ENCODE measurements at regions not wholly inside any gene's neighbourhood (a gene's known extent, or its start where the extent isn't known, plus 50 kb on each side); places are given as distances from the start of the nearest gene placed in this dataset.

GRCh38 chr5:174295702-174296436 is 250.4 kb downstream of the NSG2 start:
- no peak overlapping the region for H3K4me3 Mint-ChIP-seq
- ATAC-seq, result no peak
- no peak overlapping the region for H3K27ac Mint-ChIP-seq
- peaks cover 7% of the 10 kb centered on the region for H3K9me3 Mint-ChIP-seq
- H3K36me3 Mint-ChIP-seq, result no peaks in the 10 kb centered on the region
- DNase-seq (ENCODE audit: low spot score), result no peak
- H3K27me3 Mint-ChIP-seq, result peaks cover 1 to 31% of the 10 kb centered on the region in 2 donors
- H3K4me1 Mint-ChIP-seq (ENCODE audit: low read depth in 2 of 2), result no peaks in the 10 kb centered on the region

GRCh38 chr5:174300118-174300940 is 254.8 kb downstream of the NSG2 start:
- no peak overlapping the region for H3K27ac Mint-ChIP-seq
- ATAC-seq, result no peak
- no peaks in the 10 kb centered on the region for H3K4me1 Mint-ChIP-seq (ENCODE audit: low read depth in 2 of 2)
- peaks cover 10 to 22% of the 10 kb centered on the region in 2 donors for H3K27me3 Mint-ChIP-seq
- no peaks in the 10 kb centered on the region for H3K9me3 Mint-ChIP-seq
- DNase-seq (ENCODE audit: low spot score), result no peak
- H3K4me3 Mint-ChIP-seq, result no peak overlapping the region
- H3K36me3 Mint-ChIP-seq, result no peaks in the 10 kb centered on the region

GRCh38 chr5:174300941-174301761 is 255.6 kb downstream of the NSG2 start:
- DNase-seq (ENCODE audit: low spot score) (no peak), ATAC-seq (no peak)
- no peaks in the 10 kb centered on the region for H3K4me1 Mint-ChIP-seq (ENCODE audit: low read depth in 2 of 2)
- no peak overlapping the region for H3K27ac Mint-ChIP-seq
- H3K4me3 Mint-ChIP-seq, result no peak overlapping the region
- H3K27me3 Mint-ChIP-seq, result peaks cover 12 to 30% of the 10 kb centered on the region in 2 donors
- H3K9me3 Mint-ChIP-seq, result no peaks in the 10 kb centered on the region
- no peaks in the 10 kb centered on the region for H3K36me3 Mint-ChIP-seq

- ATAC-seq (no peak), DNase-seq (ENCODE audit: low spot score) (no peak)
- Mint-ChIP-seq H3K36me3 (no peaks in the 10 kb centered on the region), H3K27me3 (peaks cover 12 to 37% of the 10 kb centered on the region in 2 donors), H3K4me1 (ENCODE audit: low read depth in 2 of 2) (no peaks in the 10 kb centered on the region), H3K9me3 (no peaks in the 10 kb centered on the region), H3K4me3 (no peak overlapping the region), H3K27ac (no peak overlapping the region)
Measured at GRCh38 chr5:174301848-174302625, 256.5 kb downstream of the NSG2 start.

- Mint-ChIP-seq H3K4me3 (no peak overlapping the region), H3K36me3 (no peaks in the 10 kb centered on the region), H3K27me3 (peaks cover 12 to 37% of the 10 kb centered on the region in 2 donors), H3K27ac (no peak overlapping the region), H3K4me1 (ENCODE audit: low read depth in 2 of 2) (no peaks in the 10 kb centered on the region), H3K9me3 (no peaks in the 10 kb centered on the region)
- no peak for DNase-seq (ENCODE audit: low spot score)
- no peak for ATAC-seq
Measured at GRCh38 chr5:174303035-174303434, 257.5 kb downstream of the NSG2 start.

GRCh38 chr5:174303437-174304045 is 258.0 kb downstream of the NSG2 start:
- Mint-ChIP-seq H3K4me3 (no peak overlapping the region), H3K27me3 (peaks cover 12 to 37% of the 10 kb centered on the region in 2 donors), H3K27ac (no peak overlapping the region), H3K36me3 (no peaks in the 10 kb centered on the region), H3K9me3 (no peaks in the 10 kb centered on the region), H3K4me1 (ENCODE audit: low read depth in 2 of 2) (no peaks in the 10 kb centered on the region)
- ATAC-seq, result no peak
- no peak for DNase-seq (ENCODE audit: low spot score)

- H3K4me3 Mint-ChIP-seq, result no peak overlapping the region
- peaks cover 15 to 31% of the 10 kb centered on the region in 2 donors for H3K27me3 Mint-ChIP-seq
- H3K4me1 Mint-ChIP-seq (ENCODE audit: low read depth in 2 of 2), result no peaks in the 10 kb centered on the region
- no peak overlapping the region for H3K27ac Mint-ChIP-seq
- ATAC-seq (no peak), DNase-seq (ENCODE audit: low spot score) (no peak)
- no peaks in the 10 kb centered on the region for H3K9me3 Mint-ChIP-seq
- no peaks in the 10 kb centered on the region for H3K36me3 Mint-ChIP-seq
Measured at GRCh38 chr5:174305241-174305681, 259.8 kb downstream of the NSG2 start.

GRCh38 chr5:174306345-174307030 is 261.0 kb downstream of the NSG2 start:
- no peaks in the 10 kb centered on the region for H3K36me3 Mint-ChIP-seq
- DNase-seq (ENCODE audit: low spot score) (no peak), ATAC-seq (no peak)
- peaks cover 19 to 32% of the 10 kb centered on the region in 2 donors for H3K27me3 Mint-ChIP-seq
- H3K4me3 Mint-ChIP-seq, result no peak overlapping the region
- no peak overlapping the region for H3K27ac Mint-ChIP-seq
- H3K4me1 Mint-ChIP-seq (ENCODE audit: low read depth in 2 of 2), result peaks cover 0 to 3% of the 10 kb centered on the region in 2 donors
- no peaks in the 10 kb centered on the region for H3K9me3 Mint-ChIP-seq

GRCh38 chr5:174307031-174307408 is 261.5 kb downstream of the NSG2 start:
- Mint-ChIP-seq H3K4me1 (ENCODE audit: low read depth in 2 of 2) (peaks cover 0 to 3% of the 10 kb centered on the region in 2 donors), H3K4me3 (no peak overlapping the region), H3K9me3 (no peaks in the 10 kb centered on the region), H3K27me3 (peaks cover 19 to 32% of the 10 kb centered on the region in 2 donors), H3K27ac (no peak overlapping the region), H3K36me3 (no peaks in the 10 kb centered on the region)
- ATAC-seq, result no peak
- no peak for DNase-seq (ENCODE audit: low spot score)

GRCh38 chr5:174307656-174308271 is 262.3 kb downstream of the NSG2 start:
- H3K36me3 Mint-ChIP-seq, result no peaks in the 10 kb centered on the region
- H3K9me3 Mint-ChIP-seq, result no peaks in the 10 kb centered on the region
- ATAC-seq (no peak), DNase-seq (ENCODE audit: low spot score) (no peak)
- H3K27ac Mint-ChIP-seq, result no peak overlapping the region
- no peak overlapping the region for H3K4me3 Mint-ChIP-seq
- H3K4me1 Mint-ChIP-seq (ENCODE audit: low read depth in 2 of 2), result peaks cover 0 to 5% of the 10 kb centered on the region in 2 donors
- H3K27me3 Mint-ChIP-seq, result peaks cover 17 to 36% of the 10 kb centered on the region in 2 donors

GRCh38 chr5:174309131-174309795 is 263.8 kb downstream of the NSG2 start:
- H3K4me1 Mint-ChIP-seq (ENCODE audit: low read depth in 2 of 2), result peaks cover 0 to 7% of the 10 kb centered on the region in 2 donors
- peaks cover 22 to 41% of the 10 kb centered on the region in 2 donors for H3K27me3 Mint-ChIP-seq
- DNase-seq (ENCODE audit: low spot score) (no peak), ATAC-seq (no peak)
- no peak overlapping the region for H3K4me3 Mint-ChIP-seq
- H3K36me3 Mint-ChIP-seq, result no peaks in the 10 kb centered on the region
- H3K9me3 Mint-ChIP-seq, result no peaks in the 10 kb centered on the region
- H3K27ac Mint-ChIP-seq, result no peak overlapping the region

GRCh38 chr5:174310243-174310642 is 264.7 kb downstream of the NSG2 start:
- no peak overlapping the region for H3K4me3 Mint-ChIP-seq

More at GRCh38 chr5:174310243-174310642, 264.7 kb downstream of the NSG2 start:
- Mint-ChIP-seq H3K4me1 (ENCODE audit: low read depth in 2 of 2) (peaks cover 0 to 7% of the 10 kb centered on the region in 2 donors), H3K9me3 (no peaks in the 10 kb centered on the region), H3K36me3 (no peaks in the 10 kb centered on the region), H3K27ac (no peak overlapping the region), H3K27me3 (peaks cover 30 to 47% of the 10 kb centered on the region in 2 donors)
- ATAC-seq (no peak), DNase-seq (ENCODE audit: low spot score) (no peak)
